Stimulated activated naive B cell treated with anti-CD40 and anti-IgM and Interleukin-4, amounts not matched to agents 10 μg/mL and 1 μg/mL and 100 μg/mL, for 72 hours (primary cell): ENCODE measurements at regions not wholly inside any gene's neighbourhood (a gene's known extent, or its start where the extent isn't known, plus 50 kb on each side); places are given as distances from the start of the nearest gene placed in this dataset.

ENCODE experiments used
- ATAC-seq, 2 donors: fragments of 150-1000 bp; cut with Tn5 transposase; replicated peaks; 2 replicates each; pipeline ENCODE4 v1.10.0; 2021; ENCODE audit warnings: moderate library complexity in 1 of 2
- DNase-seq: peaks from one replicate; pipeline ENCODE4 v3.0.0; 2021
- H3K27ac Mint-ChIP-seq: one replicate; pipeline ENCODE4 v1.8.0; 2022; ENCODE audit warnings: mild to moderate bottlenecking, mixed read lengths
- H3K27me3 Mint-ChIP-seq, 2 donors: one replicate each; pipeline ENCODE4 v1.8.0; 2022; ENCODE audit warnings: mixed read lengths in 2 of 2
- H3K36me3 Mint-ChIP-seq, 2 donors: one replicate each; pipeline ENCODE4 v1.8.0; 2022; ENCODE audit warnings: mixed read lengths in 2 of 2, mild to moderate bottlenecking in 1 of 2
- H3K4me1 Mint-ChIP-seq, 2 donors: one replicate each; pipeline ENCODE4 v1.8.0; 2022; ENCODE audit warnings: mixed read lengths in 2 of 2, mild to moderate bottlenecking in 1 of 2
- H3K4me3 Mint-ChIP-seq, 2 donors: one replicate each; pipeline ENCODE4 v1.8.0; 2022; ENCODE audit warnings: mild to moderate bottlenecking in 2 of 2, mixed read lengths in 2 of 2, moderate library complexity in 1 of 2
- H3K9me3 Mint-ChIP-seq, 2 donors: one replicate each; pipeline ENCODE4 v1.8.0; 2022; ENCODE audit warnings: mixed read lengths in 2 of 2, mild to moderate bottlenecking in 1 of 2

DNA sequence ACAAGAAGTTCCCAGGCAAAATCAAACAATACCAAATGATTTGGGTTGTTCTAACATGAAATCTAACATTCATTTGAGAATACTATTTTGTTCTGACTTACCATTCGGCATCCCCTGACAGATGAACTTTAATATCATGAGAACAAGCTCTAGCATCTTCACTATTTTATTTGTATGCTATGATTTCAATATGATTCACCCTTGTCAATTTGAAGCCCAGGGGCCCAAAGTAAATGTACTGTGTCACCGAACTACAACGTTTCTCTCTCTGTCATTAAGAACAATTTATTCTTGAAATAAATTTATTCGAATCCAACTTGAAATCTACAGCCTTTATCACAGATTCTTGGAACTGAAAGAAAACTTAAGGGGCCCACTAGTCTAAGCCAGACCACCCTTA is 146.2 kb upstream of the RASSF8 start:
- Mint-ChIP-seq H3K36me3 (no peaks in the 10 kb centered on the region), H3K4me3 (no peak overlapping the region), H3K27ac (no peak overlapping the region), H3K27me3 (peaks cover 6% of the 10 kb centered on the region in 2 donors), H3K4me1 (peaks cover 1 to 10% of the 10 kb centered on the region in 2 donors), H3K9me3 (peaks cover 5 to 7% of the 10 kb centered on the region in 2 donors)
- no peak for ATAC-seq
- no peak for DNase-seq

DNA sequence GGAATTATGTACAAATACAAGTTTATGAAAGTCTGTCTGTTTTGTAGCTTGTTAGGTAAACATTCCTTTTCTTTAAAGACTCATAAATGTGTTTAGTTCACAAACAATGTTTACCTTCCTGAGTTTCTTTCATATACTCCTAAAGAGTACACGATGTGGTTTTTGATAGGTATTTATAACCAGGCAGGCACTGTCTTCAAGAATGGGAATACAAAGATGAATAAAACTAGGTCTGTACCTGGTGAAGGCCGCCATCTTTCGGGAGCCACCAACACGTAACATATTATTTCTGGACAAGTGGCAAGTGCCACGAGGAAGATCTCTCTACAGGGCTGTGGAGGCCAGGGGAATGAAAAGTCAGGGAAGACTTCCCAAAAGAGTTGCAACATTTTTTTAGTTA is 144.6 kb upstream of the RASSF8 start:
- Mint-ChIP-seq H3K36me3 (no peaks in the 10 kb centered on the region), H3K4me1 (peaks cover 1 to 10% of the 10 kb centered on the region in 2 donors), H3K27me3 (no peaks in the 10 kb centered on the region), H3K27ac (no peak overlapping the region), H3K4me3 (no peak overlapping the region), H3K9me3 (peaks cover 0 to 3% of the 10 kb centered on the region in 2 donors)
- DNase-seq (no peak), ATAC-seq (no peak)

- ATAC-seq (no peak), DNase-seq (no peak)
- no peak overlapping the region for H3K4me3 Mint-ChIP-seq
- H3K4me1 Mint-ChIP-seq = peaks cover 0 to 2% of the 10 kb centered on the region in 2 donors
- H3K27me3 Mint-ChIP-seq = no peaks in the 10 kb centered on the region
- H3K9me3 Mint-ChIP-seq = no peaks in the 10 kb centered on the region
- no peaks in the 10 kb centered on the region for H3K36me3 Mint-ChIP-seq
- H3K27ac Mint-ChIP-seq = no peak overlapping the region
Observed at GRCh38 chr12:25816637-25817036, 141.8 kb upstream of the RASSF8 start.

- DNase-seq (no peak), ATAC-seq (no peak)
- H3K27me3 Mint-ChIP-seq = no peaks in the 10 kb centered on the region
- no peak overlapping the region for H3K27ac Mint-ChIP-seq
- no peaks in the 10 kb centered on the region for H3K4me1 Mint-ChIP-seq
- H3K4me3 Mint-ChIP-seq = no peak overlapping the region
- H3K9me3 Mint-ChIP-seq = no peaks in the 10 kb centered on the region
- no peaks in the 10 kb centered on the region for H3K36me3 Mint-ChIP-seq
Observed at GRCh38 chr12:25817166-25817565, 141.3 kb upstream of the RASSF8 start.

DNA sequence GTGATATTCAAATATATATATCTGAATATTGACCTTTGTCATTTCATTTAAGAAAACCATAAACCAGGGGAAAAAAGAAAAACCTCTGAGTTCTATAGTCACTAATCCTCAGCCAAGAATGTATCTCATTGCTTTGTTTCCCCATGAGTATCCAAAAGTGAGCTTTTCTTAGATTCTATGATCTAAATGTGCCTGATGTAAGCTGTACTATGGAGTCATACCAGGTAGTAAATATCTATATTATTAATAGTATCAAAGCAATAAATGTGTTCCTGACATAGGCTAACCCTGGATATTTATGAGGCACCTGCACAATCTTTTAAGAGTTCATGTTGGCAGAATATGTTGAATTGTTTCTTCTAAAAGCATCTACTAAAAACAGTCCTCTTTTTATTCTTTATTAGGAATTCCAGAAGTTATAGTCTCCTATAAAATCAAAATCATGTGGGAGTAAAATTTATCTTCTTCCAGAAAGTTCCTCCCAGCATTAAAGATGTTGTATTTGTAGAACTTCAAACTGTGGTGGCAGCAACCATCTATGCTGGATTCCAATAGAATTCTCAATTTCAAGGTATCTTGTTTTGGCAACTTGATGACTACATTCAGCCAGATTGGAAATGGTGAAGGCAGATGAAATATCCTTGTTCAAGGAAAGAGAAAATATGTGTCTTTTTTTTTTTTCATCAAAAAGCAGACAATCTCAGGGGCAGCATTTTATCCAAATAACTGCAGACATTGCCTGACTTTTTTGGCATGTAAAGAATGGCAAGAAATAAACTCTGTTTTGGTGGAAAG is 139.7 kb upstream of the RASSF8 start:
- Mint-ChIP-seq H3K27me3 (no peaks in the 10 kb centered on the region), H3K4me1 (no peaks in the 10 kb centered on the region), H3K9me3 (no peaks in the 10 kb centered on the region), H3K4me3 (no peak overlapping the region), H3K36me3 (no peaks in the 10 kb centered on the region), H3K27ac (no peak overlapping the region)
- no peak for ATAC-seq
- DNase-seq = no peak

- Mint-ChIP-seq H3K4me1 (no peaks in the 10 kb centered on the region), H3K9me3 (no peaks in the 10 kb centered on the region), H3K27me3 (no peaks in the 10 kb centered on the region), H3K36me3 (no peaks in the 10 kb centered on the region), H3K4me3 (no peak overlapping the region), H3K27ac (no peak overlapping the region)
- DNase-seq = no peak
- no peak for ATAC-seq
Observed at GRCh38 chr12:25819691-25820090, 138.8 kb upstream of the RASSF8 start.

DNA sequence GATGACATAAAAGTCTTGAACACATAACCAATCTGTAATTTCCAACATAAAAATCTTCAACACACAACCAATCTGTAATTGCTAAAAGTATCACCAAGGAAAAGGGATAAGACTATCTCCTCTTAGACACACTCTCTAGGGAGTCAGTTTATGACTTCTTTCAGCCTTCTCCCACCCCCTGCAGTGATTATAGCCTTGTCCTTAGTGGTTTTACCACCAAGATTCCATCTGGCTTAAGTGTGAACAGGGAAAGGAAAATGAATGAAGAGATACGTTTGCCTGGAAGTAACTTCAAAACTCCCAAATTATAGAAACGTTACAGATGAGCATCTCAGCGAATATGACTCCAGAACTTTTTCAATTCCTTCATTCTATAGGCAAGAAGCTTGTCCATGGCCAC is 136.2 kb upstream of the RASSF8 start:
- Mint-ChIP-seq H3K9me3 (no peaks in the 10 kb centered on the region), H3K4me1 (no peaks in the 10 kb centered on the region), H3K4me3 (no peak overlapping the region), H3K27me3 (peaks cover 0 to 5% of the 10 kb centered on the region in 2 donors), H3K27ac (no peak overlapping the region), H3K36me3 (no peaks in the 10 kb centered on the region)
- ATAC-seq = no peak
- DNase-seq = no peak

DNA sequence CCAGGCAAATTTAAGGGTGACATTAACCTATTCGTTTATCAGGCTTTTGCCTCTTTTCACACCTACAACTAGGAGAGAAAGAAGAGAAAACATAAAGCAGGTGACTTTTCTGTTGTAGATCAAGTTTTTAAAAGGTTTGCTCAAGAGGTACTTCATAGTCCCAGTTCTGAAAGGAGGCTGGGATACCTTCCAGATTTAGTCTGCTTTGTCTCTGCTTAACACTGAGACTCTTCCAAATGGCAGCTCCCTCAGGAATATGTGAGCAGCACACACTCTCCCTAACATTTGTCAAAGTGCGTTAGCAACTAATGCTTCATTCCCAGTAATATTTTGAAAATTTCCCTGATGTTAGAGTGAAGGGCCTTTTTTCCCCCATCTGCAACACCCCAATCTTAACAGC is 133.7 kb upstream of the RASSF8 start:
- H3K4me1 Mint-ChIP-seq = no peaks in the 10 kb centered on the region
- no peak overlapping the region for H3K27ac Mint-ChIP-seq
- H3K27me3 Mint-ChIP-seq = peaks cover 0 to 5% of the 10 kb centered on the region in 2 donors
- no peak overlapping the region for H3K4me3 Mint-ChIP-seq
- ATAC-seq = no peak
- H3K9me3 Mint-ChIP-seq = no peaks in the 10 kb centered on the region
- H3K36me3 Mint-ChIP-seq = no peaks in the 10 kb centered on the region
- DNase-seq = no peak

DNA sequence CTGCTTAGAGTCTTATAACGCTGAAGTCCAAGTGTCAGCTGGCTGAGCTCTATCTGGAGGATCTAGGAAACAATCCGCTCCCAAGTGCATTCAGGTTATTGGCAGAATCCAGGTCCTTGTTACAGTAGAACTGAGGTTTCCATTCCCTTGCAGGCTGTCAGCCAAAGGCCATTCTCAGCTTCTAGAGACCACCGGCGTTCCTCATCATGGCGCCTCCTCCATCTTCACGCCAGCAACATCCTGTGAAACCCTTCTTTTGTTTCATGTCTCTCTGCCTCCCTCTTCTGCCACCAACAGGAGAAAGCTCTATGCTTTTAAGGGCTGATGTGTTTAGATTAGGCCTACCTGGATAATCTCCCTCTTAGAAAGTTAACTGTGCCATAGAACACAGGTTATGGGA is 133.0 kb upstream of the RASSF8 start:
- no peak for ATAC-seq
- H3K27ac Mint-ChIP-seq = no peak overlapping the region
- no peak for DNase-seq

GRCh38 chr12:25827141-25827540 is 131.3 kb upstream of the RASSF8 start:
- H3K4me1 Mint-ChIP-seq = no peaks in the 10 kb centered on the region
- DNase-seq (no peak), ATAC-seq (no peak)
- no peaks in the 10 kb centered on the region for H3K9me3 Mint-ChIP-seq
- H3K4me3 Mint-ChIP-seq = no peak overlapping the region
- H3K27me3 Mint-ChIP-seq = peaks cover 0 to 11% of the 10 kb centered on the region in 2 donors
- H3K36me3 Mint-ChIP-seq = no peaks in the 10 kb centered on the region
- no peak overlapping the region for H3K27ac Mint-ChIP-seq

More for the DNA sequence above, 133.0 kb upstream of the RASSF8 start:
- Mint-ChIP-seq H3K36me3 (no peaks in the 10 kb centered on the region), H3K9me3 (no peaks in the 10 kb centered on the region), H3K27me3 (peaks cover 0 to 10% of the 10 kb centered on the region in 2 donors), H3K4me1 (no peaks in the 10 kb centered on the region), H3K4me3 (no peak overlapping the region)

DNA sequence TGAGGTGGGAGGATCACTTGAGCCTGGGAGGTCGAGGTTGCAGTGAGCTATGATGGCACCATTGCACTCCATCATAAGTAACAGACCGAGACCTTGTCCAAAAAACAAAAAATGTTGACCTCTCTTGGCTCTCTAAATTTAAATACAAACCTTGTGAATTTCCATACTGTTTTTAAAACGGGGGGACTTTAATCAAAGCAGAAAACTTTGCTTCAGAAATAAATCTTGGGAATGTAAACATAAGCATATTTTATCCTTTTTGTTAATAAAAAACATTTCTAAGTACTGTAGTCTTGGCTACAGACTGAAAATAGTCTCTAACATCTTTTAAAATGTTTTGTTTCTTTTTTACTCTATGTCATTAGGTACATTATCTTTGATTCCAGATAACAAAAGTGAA is 130.7 kb upstream of the RASSF8 start:
- H3K27ac Mint-ChIP-seq = no peak overlapping the region

GRCh38 chr12:25828188-25828587 is 130.3 kb upstream of the RASSF8 start:
- DNase-seq (no peak), ATAC-seq (no peak)
- H3K4me3 Mint-ChIP-seq = no peak overlapping the region
- H3K4me1 Mint-ChIP-seq = no peaks in the 10 kb centered on the region
- H3K9me3 Mint-ChIP-seq = no peaks in the 10 kb centered on the region
- H3K27me3 Mint-ChIP-seq = peaks cover 0 to 16% of the 10 kb centered on the region in 2 donors
- no peaks in the 10 kb centered on the region for H3K36me3 Mint-ChIP-seq
- H3K27ac Mint-ChIP-seq = no peak overlapping the region

More for the DNA sequence above, 130.7 kb upstream of the RASSF8 start:
- H3K27me3 Mint-ChIP-seq = peaks cover 0 to 16% of the 10 kb centered on the region in 2 donors
- H3K36me3 Mint-ChIP-seq = no peaks in the 10 kb centered on the region
- DNase-seq = no peak
- no peaks in the 10 kb centered on the region for H3K4me1 Mint-ChIP-seq
- no peak for ATAC-seq
- no peaks in the 10 kb centered on the region for H3K9me3 Mint-ChIP-seq
- no peak overlapping the region for H3K4me3 Mint-ChIP-seq

- no peak for DNase-seq
- Mint-ChIP-seq H3K4me3 (no peak overlapping the region), H3K9me3 (no peaks in the 10 kb centered on the region)
Observed at GRCh38 chr12:25829192-25829591, 129.3 kb upstream of the RASSF8 start.

DNA sequence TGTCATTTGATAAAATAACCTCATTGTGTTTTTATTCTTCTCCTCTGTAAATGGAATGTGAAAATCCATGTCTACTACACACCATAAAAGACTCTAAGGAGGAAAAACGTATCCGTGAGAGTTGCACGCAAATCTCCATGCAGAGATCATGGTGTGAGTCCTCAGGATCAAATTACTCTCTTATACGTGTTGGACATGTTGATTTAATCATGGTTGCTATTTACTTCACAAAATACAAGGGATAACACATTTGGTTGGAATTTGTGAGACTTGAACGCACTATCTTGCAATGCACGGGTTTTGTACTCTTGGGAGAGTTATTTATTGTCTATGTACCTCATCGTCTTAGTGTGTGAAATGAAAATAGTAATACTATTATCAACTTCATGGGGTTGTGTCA is 128.0 kb upstream of the RASSF8 start:
- H3K4me3 Mint-ChIP-seq = no peak overlapping the region
- DNase-seq (no peak), ATAC-seq (no peak)
- H3K27ac Mint-ChIP-seq = no peak overlapping the region
- no peaks in the 10 kb centered on the region for H3K36me3 Mint-ChIP-seq
- H3K4me1 Mint-ChIP-seq = no peaks in the 10 kb centered on the region
- H3K9me3 Mint-ChIP-seq = peaks cover 0 to 1% of the 10 kb centered on the region in 2 donors
- peaks cover under 1 to 16% of the 10 kb centered on the region in 2 donors for H3K27me3 Mint-ChIP-seq

More at GRCh38 chr12:25829192-25829591, 129.3 kb upstream of the RASSF8 start:
- Mint-ChIP-seq H3K4me1 (no peaks in the 10 kb centered on the region), H3K27me3 (peaks cover 0 to 16% of the 10 kb centered on the region in 2 donors), H3K27ac (no peak overlapping the region), H3K36me3 (no peaks in the 10 kb centered on the region)
- no peak for ATAC-seq

DNA sequence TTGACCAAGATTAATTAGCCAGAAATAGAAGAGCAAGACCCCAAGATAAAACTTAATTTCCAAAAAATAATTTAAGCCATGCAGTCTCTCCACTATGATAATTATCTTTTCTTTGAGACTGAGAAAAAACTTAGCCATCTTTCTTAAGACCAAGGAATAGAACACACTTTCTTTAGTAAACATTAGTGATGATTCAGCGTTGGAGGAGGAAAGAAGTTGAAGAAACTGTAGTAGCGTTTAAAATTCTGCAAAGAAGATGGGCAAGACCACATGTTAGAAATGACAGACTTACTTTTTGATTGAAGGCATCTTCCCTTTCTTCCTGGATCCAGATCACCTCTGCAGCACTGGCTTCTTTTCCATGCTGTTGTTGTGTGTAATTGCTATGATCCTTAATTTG is 124.8 kb upstream of the RASSF8 start:
- H3K4me3 Mint-ChIP-seq = no peak overlapping the region
- H3K9me3 Mint-ChIP-seq = peaks cover 2 to 6% of the 10 kb centered on the region in 2 donors
- H3K36me3 Mint-ChIP-seq = no peaks in the 10 kb centered on the region
- peaks cover 9 to 11% of the 10 kb centered on the region in 2 donors for H3K27me3 Mint-ChIP-seq
- ATAC-seq (no peak), DNase-seq (no peak)
- no peaks in the 10 kb centered on the region for H3K4me1 Mint-ChIP-seq
- no peak overlapping the region for H3K27ac Mint-ChIP-seq
